ENCODE measurements at regions not wholly inside any gene's neighbourhood (a gene's known extent, or its start where the extent isn't known, plus 50 kb on each side); places are given as distances from the start of the nearest gene placed in this dataset.

DNA sequence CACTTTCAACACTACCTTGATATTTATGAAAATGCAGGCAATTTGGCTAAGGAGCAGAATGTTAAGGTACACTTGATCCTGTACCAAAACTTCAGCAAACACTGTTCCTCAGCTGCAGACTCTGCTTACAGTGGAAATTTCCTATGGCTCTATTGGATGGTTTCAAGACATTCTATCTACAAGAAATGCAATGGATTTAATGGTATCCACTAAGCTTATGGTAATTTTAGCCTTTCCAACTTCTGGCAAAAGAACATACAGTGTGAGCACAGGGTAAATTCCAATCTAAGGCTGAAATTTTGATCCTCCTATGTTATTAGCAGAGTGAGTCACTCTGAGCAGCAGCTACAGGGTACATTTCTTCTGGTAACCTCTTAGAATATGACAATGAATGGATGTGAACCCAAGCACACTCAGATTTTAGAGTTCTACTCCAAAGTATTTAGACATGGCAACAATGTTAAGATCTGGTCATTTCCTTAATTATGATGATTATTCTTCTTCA, 361.8 kb upstream of the PIK3C3 start:
- Mint-ChIP-seq H3K36me3 (ENCODE audit: low read depth) (no peaks in the 10 kb centered on the region), H3K27ac (no peak overlapping the region), H3K9me3 (ENCODE audit: low read depth) (no peaks in the 10 kb centered on the region), H3K27me3 (no peaks in the 10 kb centered on the region), H3K4me1 (no peaks in the 10 kb centered on the region), H3K4me3 (no peak overlapping the region)
- ATAC-seq (no peak), DNase-seq (no peak)
- ChIA-PET POLR2A (no interaction called here), CTCF (interaction anchor here (1.1 kb wide), 1 partner anchor 12 kb away, joined by 3 read pairs; no protein-coding TSS in a partner anchor)
- intact Hi-C loops (cut with DNase I, micrococcal nuclease): no loop called here

DNA sequence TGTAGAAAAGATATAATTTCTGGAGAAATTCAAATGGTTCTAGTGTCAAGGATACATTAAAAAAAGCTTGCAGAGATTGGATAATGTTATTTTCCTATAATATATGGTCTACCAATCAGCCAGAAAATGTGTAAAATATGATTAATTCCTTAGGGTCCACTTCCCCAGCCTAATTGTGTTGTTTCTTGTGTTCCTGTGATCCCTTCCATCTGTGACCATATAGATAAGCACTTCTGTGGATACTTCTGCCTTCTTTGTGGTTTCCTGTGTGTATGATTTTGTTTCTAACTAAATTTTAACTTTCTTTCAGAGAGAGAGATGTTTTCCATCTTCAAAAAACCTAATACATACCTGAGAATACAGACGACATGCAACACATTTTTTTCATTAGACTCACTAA, 367.1 kb upstream of the PIK3C3 start:
- ATAC-seq: no peak
- H3K27me3 Mint-ChIP-seq: no peaks in the 10 kb centered on the region
- POLR2A ChIA-PET: no interaction called here
- H3K27ac Mint-ChIP-seq: no peak overlapping the region
- intact Hi-C loops (cut with DNase I, micrococcal nuclease): no loop called here
- H3K4me1 Mint-ChIP-seq: no peaks in the 10 kb centered on the region
- no peak overlapping the region for H3K4me3 Mint-ChIP-seq
- CTCF ChIA-PET: no interaction called here
- H3K9me3 Mint-ChIP-seq (ENCODE audit: low read depth): peaks cover 2% of the 10 kb centered on the region
- no peak for DNase-seq
- no peaks in the 10 kb centered on the region for H3K36me3 Mint-ChIP-seq (ENCODE audit: low read depth)

DNA sequence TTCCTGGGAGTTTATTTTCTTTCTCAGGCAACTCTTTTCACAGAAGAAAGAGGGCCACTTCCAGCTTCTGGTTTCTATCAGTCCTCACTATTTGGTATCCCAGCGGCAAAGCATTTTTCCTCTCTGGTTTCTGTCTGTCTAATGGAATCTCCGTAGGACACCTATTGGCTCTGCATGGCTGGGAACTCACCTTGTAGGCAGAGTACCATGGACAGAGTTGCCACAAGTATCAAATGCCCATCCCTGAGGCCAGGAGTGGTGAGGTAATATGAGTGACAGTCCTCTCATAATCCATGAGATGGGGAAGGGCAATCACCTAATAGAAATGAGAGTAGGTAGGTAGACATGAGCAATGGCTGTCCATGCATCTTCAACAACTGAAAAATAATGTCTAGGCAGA, 369.5 kb upstream of the PIK3C3 start:
- no peak for ATAC-seq
- CTCF ChIA-PET: no interaction called here
- intact Hi-C loops (cut with DNase I, micrococcal nuclease): no loop called here

DNA sequence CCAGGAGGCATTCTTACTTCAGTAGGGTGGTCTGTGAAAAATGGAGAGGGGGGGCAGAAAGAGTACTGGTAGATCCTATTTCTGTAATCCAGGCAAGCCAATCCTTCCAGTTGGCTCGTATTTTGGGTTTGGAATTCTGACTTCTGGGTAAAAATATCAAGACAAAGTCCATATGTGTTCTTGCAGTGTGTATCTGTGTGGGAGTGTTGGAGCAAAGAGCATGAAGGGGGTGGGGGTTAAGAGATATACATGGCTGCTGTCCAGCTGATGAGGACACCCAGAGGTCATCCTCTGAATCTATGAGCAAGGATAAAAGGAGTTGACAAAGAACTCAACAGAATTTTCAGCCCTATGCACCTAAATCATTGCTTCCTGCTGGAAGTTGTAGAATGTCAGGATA, 375.8 kb upstream of the PIK3C3 start:
- POLR2A ChIA-PET: no interaction called here
- Mint-ChIP-seq H3K27me3 (no peaks in the 10 kb centered on the region), H3K4me1 (no peaks in the 10 kb centered on the region), H3K27ac (no peak overlapping the region), H3K36me3 (ENCODE audit: low read depth) (no peaks in the 10 kb centered on the region), H3K4me3 (no peak overlapping the region), H3K9me3 (ENCODE audit: low read depth) (peaks cover 5% of the 10 kb centered on the region)
- CTCF ChIA-PET: no interaction called here
- ATAC-seq: no peak
- no peak for DNase-seq
- intact Hi-C loops (cut with DNase I, micrococcal nuclease): no loop called here

More for the DNA sequence above, 369.5 kb upstream of the PIK3C3 start:
- peaks cover 7% of the 10 kb centered on the region for H3K9me3 Mint-ChIP-seq (ENCODE audit: low read depth)
- no peak overlapping the region for H3K4me3 Mint-ChIP-seq
- no peaks in the 10 kb centered on the region for H3K27me3 Mint-ChIP-seq
- H3K4me1 Mint-ChIP-seq: no peaks in the 10 kb centered on the region
- no peaks in the 10 kb centered on the region for H3K36me3 Mint-ChIP-seq (ENCODE audit: low read depth)
- no peak overlapping the region for H3K27ac Mint-ChIP-seq
- no peak for DNase-seq
- POLR2A ChIA-PET: no interaction called here

DNA sequence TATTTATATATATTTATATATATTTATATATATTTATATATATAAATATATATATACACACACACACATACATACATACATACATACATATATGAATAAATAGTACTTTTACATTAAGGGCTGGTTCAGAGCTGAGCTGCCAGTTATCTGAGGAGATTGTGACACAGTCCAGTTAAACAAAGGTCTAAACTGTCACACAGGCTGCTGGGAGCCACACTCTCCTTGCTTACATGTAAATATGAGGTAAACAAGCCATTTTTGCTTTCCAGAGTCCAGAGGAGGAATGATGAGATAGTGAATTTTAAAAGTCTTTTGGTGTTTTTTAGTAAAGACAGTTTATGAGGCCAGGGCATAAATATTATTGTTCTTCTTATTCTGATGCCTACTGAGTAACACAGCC, 377.5 kb upstream of the PIK3C3 start:
- H3K27me3 Mint-ChIP-seq: no peaks in the 10 kb centered on the region
- H3K4me3 Mint-ChIP-seq: no peak overlapping the region

DNA sequence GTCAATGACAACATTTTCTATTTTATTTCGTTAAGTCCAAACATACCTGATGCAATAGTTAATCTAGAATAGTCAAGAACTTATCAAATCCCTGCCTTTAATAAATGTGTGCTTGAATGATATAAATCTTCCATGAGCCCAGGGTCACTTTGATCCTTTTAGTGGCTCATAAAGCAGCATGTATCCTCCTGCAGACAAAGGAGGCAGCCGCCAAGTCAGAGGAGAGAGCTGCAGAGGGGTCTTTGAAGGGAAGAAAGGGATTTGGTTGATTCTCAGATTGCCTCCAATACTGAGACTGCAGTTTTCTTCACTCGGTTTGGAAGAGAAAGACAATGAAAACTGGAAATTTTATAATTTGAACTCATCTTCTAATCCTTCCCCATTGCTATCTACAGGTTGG, 378.4 kb upstream of the PIK3C3 start:
- ChIA-PET CTCF (no interaction called here), POLR2A (no interaction called here)

More for the DNA sequence above, 377.5 kb upstream of the PIK3C3 start:
- H3K27ac Mint-ChIP-seq: no peak overlapping the region
- no peaks in the 10 kb centered on the region for H3K36me3 Mint-ChIP-seq (ENCODE audit: low read depth)
- ATAC-seq: no peak
- no peak for DNase-seq
- no peaks in the 10 kb centered on the region for H3K4me1 Mint-ChIP-seq
- intact Hi-C loops (cut with DNase I, micrococcal nuclease): no loop called here
- H3K9me3 Mint-ChIP-seq (ENCODE audit: low read depth): peaks cover 5% of the 10 kb centered on the region
- ChIA-PET POLR2A (no interaction called here), CTCF (no interaction called here)

DNA sequence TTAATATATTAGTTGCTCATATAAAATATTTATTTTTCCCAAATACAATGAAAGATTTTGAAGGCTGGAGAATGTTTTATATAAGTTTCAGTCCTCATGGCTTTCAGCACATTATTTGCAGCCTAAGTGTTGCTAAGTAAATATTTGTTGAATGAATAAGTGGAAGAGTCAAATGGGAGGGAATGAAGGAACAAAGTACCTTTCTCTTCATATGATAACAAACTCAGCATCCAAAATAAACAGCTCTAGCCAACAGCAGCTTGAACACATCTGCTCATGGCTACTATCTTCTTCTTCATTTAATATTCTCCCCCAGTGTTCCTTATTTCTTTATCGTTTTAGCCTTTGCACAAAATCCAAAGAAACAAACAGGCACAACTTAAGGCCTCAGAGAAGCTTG, 385.2 kb upstream of the PIK3C3 start:
- H3K4me3 Mint-ChIP-seq: no peak overlapping the region
- no peaks in the 10 kb centered on the region for H3K27me3 Mint-ChIP-seq
- ChIA-PET CTCF (interaction anchor here (0.6 to 1.0 kb wide), 2 partner anchors 43 to 289 kb away, joined by 3 read pairs; no protein-coding TSS in a partner anchor), POLR2A (no interaction called here)
- H3K9me3 Mint-ChIP-seq (ENCODE audit: low read depth): no peaks in the 10 kb centered on the region
- intact Hi-C loops (cut with DNase I, micrococcal nuclease): no loop called here
- H3K36me3 Mint-ChIP-seq (ENCODE audit: low read depth): no peaks in the 10 kb centered on the region
- DNase-seq (no peak), ATAC-seq (no peak)
- H3K27ac Mint-ChIP-seq: no peak overlapping the region
- no peaks in the 10 kb centered on the region for H3K4me1 Mint-ChIP-seq

More for the DNA sequence above, 378.4 kb upstream of the PIK3C3 start:
- Mint-ChIP-seq H3K4me1 (no peaks in the 10 kb centered on the region), H3K27me3 (no peaks in the 10 kb centered on the region), H3K27ac (no peak overlapping the region), H3K9me3 (ENCODE audit: low read depth) (peaks cover 2% of the 10 kb centered on the region), H3K36me3 (ENCODE audit: low read depth) (no peaks in the 10 kb centered on the region), H3K4me3 (no peak overlapping the region)
- ATAC-seq (no peak), DNase-seq (no peak)
- intact Hi-C loops (cut with DNase I, micrococcal nuclease): no loop called here

DNA sequence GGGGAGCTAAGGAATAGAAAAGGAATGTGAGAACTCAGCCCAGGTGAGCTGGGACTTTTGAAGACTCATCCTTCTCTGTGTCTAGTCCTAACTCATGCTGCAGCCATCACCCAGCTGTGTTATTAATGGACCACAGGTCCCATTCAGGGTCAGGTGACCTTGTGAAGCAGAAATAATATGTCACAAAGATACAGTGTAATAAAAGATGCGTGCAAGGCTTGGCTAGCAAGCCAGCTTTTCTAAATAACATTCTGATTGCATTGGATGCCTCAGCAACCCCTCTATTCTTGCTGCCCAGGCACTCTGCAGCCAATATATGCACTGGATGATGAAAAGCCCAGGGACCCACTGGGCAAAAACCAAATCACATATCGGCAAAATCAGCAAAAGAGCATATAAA, 393.1 kb upstream of the PIK3C3 start:
- Mint-ChIP-seq H3K4me3 (no peak overlapping the region), H3K9me3 (ENCODE audit: low read depth) (no peaks in the 10 kb centered on the region), H3K27me3 (no peaks in the 10 kb centered on the region), H3K4me1 (no peaks in the 10 kb centered on the region), H3K27ac (no peak overlapping the region), H3K36me3 (ENCODE audit: low read depth) (no peaks in the 10 kb centered on the region)
- ChIA-PET POLR2A (no interaction called here), CTCF (no interaction called here)
- intact Hi-C loops (cut with DNase I, micrococcal nuclease): no loop called here
- no peak for DNase-seq
- ATAC-seq: no peak

DNA sequence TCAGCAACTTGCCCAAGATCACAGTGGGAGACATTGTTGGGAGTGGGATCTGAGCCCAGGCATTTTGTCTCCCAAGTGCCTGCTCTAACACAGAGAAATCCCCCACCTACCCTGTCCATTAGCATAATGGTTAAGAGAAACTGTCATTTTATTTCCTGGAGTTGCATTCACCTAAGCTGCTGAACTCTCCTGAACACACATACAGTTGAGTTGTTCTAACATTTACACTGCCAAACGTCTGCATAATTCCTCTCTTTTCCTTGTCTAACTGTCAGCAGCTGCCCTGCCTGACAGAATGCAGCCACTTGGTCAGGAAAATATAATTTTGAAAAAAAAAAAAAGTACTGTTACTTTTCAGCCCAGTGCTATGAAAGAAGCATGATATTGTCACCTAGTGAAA, 396.3 kb upstream of the PIK3C3 start:
- ChIA-PET CTCF (no interaction called here), POLR2A (interaction anchor here (0.6 kb wide), 1 partner anchor 9 kb away, joined by 3 read pairs; no protein-coding TSS in a partner anchor)
- no peaks in the 10 kb centered on the region for H3K9me3 Mint-ChIP-seq (ENCODE audit: low read depth)
- ATAC-seq (no peak), DNase-seq (no peak)
- H3K4me1 Mint-ChIP-seq: no peaks in the 10 kb centered on the region
- no peak overlapping the region for H3K4me3 Mint-ChIP-seq
- H3K36me3 Mint-ChIP-seq (ENCODE audit: low read depth): no peaks in the 10 kb centered on the region
- H3K27ac Mint-ChIP-seq: no peak overlapping the region
- intact Hi-C loops (cut with DNase I, micrococcal nuclease): no loop called here
- H3K27me3 Mint-ChIP-seq: no peaks in the 10 kb centered on the region

DNA sequence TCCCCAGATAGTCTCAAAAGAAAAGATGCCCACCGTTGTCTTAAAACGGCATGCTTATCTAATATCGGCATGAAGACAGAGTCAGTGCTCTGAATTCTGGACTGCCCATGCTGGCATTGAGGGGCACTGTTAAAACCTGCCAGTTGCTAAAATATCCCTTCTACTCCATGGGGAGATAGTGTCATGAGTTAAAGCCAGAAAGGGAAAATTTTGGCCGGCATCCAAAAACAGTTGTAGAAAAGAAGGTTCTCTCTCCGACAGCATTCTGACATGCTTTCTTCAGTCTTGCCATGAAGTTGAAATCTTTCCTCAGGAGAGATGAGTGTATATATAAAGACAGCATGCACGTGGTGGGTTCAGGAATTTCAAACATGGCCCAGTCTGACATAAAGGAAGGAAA, 401.3 kb upstream of the PIK3C3 start:
- no peak overlapping the region for H3K27ac Mint-ChIP-seq
- no peak overlapping the region for H3K4me3 Mint-ChIP-seq
- no peaks in the 10 kb centered on the region for H3K9me3 Mint-ChIP-seq (ENCODE audit: low read depth)
- H3K4me1 Mint-ChIP-seq: no peaks in the 10 kb centered on the region
- H3K27me3 Mint-ChIP-seq: no peaks in the 10 kb centered on the region
- intact Hi-C loops (cut with DNase I, micrococcal nuclease): no loop called here
- ChIA-PET POLR2A (no interaction called here), CTCF (no interaction called here)
- no peak for DNase-seq
- no peaks in the 10 kb centered on the region for H3K36me3 Mint-ChIP-seq (ENCODE audit: low read depth)
- no peak for ATAC-seq

DNA sequence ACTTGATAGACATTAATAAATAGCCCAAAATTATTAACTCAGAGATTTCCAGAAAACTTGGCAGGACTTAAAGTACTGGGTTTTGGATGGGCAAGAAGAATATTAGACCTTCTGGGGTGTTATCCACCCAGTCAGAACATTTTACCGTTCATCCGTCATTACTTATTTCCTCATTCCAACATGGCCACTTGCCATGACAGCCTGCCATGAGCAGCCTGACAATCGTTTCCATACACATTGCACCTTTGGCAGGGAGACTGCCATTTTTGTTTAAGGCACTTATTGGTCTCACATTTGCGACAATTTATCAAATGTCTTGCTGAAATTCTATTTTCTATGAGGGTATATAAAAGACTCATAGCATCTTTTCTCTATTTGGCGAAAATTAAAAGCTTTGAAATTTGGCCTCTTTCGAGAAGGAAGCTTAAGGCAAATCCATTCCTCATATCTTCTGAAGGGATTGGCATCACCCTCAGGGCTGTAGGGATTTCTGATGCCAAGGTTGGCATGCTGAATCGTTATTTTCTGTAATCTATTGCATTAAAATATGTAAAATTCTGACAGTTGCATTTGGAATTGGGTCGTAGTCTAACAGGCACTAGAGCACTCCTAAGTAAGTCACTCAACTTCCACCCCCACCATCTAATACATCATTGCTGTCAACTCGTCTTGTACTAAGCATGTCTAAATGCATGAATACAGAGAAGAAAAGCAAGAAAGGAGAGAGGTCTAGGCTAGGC, 406.3 kb upstream of the PIK3C3 start:
- DNase-seq (no peak), ATAC-seq (no peak)
- Mint-ChIP-seq H3K27ac (no peak overlapping the region), H3K4me1 (no peaks in the 10 kb centered on the region), H3K9me3 (ENCODE audit: low read depth) (no peaks in the 10 kb centered on the region), H3K36me3 (ENCODE audit: low read depth) (no peaks in the 10 kb centered on the region), H3K4me3 (no peak overlapping the region), H3K27me3 (no peaks in the 10 kb centered on the region)
- intact Hi-C loops (cut with DNase I, micrococcal nuclease): no loop called here
- ChIA-PET POLR2A (no interaction called here), CTCF (no interaction called here)

DNA sequence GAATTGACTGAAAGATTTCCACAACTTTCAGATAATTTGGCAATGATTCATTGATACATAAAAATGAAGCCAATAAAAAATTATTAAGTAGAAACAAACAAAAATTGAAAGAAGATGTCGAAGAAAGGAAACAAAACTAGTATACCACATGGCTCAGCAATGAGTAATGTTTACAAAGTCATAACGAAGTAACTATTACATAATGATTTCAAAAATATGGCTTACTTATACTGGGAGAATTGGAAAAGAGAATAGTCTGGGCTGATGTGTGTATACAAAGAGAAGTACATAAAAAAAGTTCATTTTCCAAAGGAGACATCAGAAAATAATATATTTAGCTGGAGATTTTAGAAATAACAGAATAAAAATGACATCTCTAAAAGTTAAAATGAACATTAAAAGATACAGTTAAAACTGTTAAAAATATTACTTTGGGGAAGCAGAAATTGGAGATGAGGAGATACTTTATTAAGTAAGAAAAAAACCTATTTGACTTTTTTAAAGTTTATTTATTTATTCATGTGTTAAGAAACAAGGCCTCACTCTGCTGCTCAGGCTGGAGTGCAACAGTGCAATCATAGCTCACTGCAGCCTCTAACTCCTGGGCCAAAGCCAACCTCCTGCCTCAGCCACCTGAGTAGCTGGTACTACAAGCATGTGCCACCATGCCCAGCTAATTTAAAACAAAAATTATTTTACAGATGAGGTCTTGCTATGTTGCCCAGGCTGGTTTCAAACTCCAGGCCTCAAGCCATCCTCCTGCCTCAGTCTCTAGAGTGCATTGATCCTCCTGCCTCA, 409.7 kb upstream of the PIK3C3 start:
- H3K27ac Mint-ChIP-seq: no peak overlapping the region
- CTCF ChIA-PET: no interaction called here
- ATAC-seq: no peak

More for the DNA sequence above, 409.7 kb upstream of the PIK3C3 start:
- peaks cover 2% of the 10 kb centered on the region for H3K9me3 Mint-ChIP-seq (ENCODE audit: low read depth)
- H3K27me3 Mint-ChIP-seq: no peaks in the 10 kb centered on the region
- POLR2A ChIA-PET: no interaction called here
- H3K4me3 Mint-ChIP-seq: no peak overlapping the region
- intact Hi-C loops (cut with DNase I, micrococcal nuclease): no loop called here
- H3K36me3 Mint-ChIP-seq (ENCODE audit: low read depth): no peaks in the 10 kb centered on the region
- DNase-seq: no peak
- H3K4me1 Mint-ChIP-seq: no peaks in the 10 kb centered on the region

Measured in activated CD4-positive, alpha-beta T cell treated with anti-CD3 and anti-CD28 coated beads for 36 hours (primary cell).